Epithelial cell of esophagus (primary cell): ENCODE measurements at regions not wholly inside any gene's neighbourhood (a gene's known extent, or its start where the extent isn't known, plus 50 kb on each side); places are given as distances from the start of the nearest gene placed in this dataset.

Source experiments
- DNase-seq: peaks from one replicate; pipeline ENCODE4 v3.0.0; 2010; ENCODE audit warnings: low read depth
- H3K4me3 ChIP-seq: 2 replicates; pipeline ENCODE4 v1.5.1; 2011; ENCODE audit warnings: mild to moderate bottlenecking, low read length, control low read depth
- CTCF ChIP-seq: IDR thresholded peaks from 2 replicates; pipeline ENCODE4 v1.5.1; 2011; ENCODE audit warnings: low read depth, mild to moderate bottlenecking, low read length, control low read depth, inconsistent platforms; ENCODE audit not compliant: insufficient read depth; ENCODE audit errors: missing control alignments

GRCh38 chr20:43843096-43843964 is 71.3 kb upstream of the TOX2 start:
- H3K4me3 ChIP-seq, result no peak overlapping the region
- TF ChIP-seq CTCF, result no peak
- peak; percentile 80 for DNase-seq

GRCh38 chr20:43842126-43843020 is 72.3 kb upstream of the TOX2 start:
- DNase-seq, result no peak
- no peak overlapping the region for H3K4me3 ChIP-seq
- TF ChIP-seq CTCF, result no peak

- H3K4me3 ChIP-seq, result no peak overlapping the region
- DNase-seq, result no peak
- peak; percentile 39 for TF ChIP-seq CTCF
Observed at GRCh38 chr20:43840382-43841070, 74.1 kb upstream of the TOX2 start.

GRCh38 chr20:43839793-43840199 is 74.9 kb upstream of the TOX2 start:
- no peak for DNase-seq
- TF ChIP-seq CTCF, result no peak
- H3K4me3 ChIP-seq, result no peak overlapping the region

GRCh38 chr20:43838703-43839060 is 76.0 kb upstream of the TOX2 start:
- no peak for TF ChIP-seq CTCF
- no peak for DNase-seq

GRCh38 chr20:43837856-43838702 is 76.6 kb upstream of the TOX2 start:
- no peak for TF ChIP-seq CTCF
- H3K4me3 ChIP-seq, result no peak overlapping the region
- DNase-seq, result no peak

More at GRCh38 chr20:43838703-43839060, 76.0 kb upstream of the TOX2 start:
- H3K4me3 ChIP-seq, result no peak overlapping the region
